ENCODE measurements at regions not wholly inside any gene's neighbourhood (a gene's known extent, or its start where the extent isn't known, plus 50 kb on each side); places are given as distances from the start of the nearest gene placed in this dataset.

DNA sequence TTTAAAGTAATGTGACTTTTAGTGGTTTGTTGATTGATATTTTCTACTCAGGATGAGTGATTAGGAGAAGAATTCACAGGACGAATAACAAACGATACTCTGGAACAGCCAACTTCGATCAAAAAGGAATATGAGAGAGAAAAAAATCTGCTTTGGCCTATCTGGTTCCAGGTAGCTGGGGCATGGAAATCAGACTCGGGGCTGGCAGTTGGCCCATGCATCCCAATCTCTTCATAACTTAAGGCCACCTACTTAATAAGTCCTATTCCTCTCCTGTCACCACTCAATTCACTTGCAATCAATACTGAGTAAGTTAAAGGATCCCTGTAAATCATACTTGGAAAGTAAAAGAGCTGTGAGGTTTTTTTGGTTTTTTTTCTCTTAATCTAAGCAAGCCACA lies 1116.2 kb downstream of the SORCS3 start:
- TF ChIP-seq EZH2 (IDR thresholded peaks at IDR 0.05; ENCODE audit: low read length) = no peak
- TF ChIP-seq, protein P1, sequence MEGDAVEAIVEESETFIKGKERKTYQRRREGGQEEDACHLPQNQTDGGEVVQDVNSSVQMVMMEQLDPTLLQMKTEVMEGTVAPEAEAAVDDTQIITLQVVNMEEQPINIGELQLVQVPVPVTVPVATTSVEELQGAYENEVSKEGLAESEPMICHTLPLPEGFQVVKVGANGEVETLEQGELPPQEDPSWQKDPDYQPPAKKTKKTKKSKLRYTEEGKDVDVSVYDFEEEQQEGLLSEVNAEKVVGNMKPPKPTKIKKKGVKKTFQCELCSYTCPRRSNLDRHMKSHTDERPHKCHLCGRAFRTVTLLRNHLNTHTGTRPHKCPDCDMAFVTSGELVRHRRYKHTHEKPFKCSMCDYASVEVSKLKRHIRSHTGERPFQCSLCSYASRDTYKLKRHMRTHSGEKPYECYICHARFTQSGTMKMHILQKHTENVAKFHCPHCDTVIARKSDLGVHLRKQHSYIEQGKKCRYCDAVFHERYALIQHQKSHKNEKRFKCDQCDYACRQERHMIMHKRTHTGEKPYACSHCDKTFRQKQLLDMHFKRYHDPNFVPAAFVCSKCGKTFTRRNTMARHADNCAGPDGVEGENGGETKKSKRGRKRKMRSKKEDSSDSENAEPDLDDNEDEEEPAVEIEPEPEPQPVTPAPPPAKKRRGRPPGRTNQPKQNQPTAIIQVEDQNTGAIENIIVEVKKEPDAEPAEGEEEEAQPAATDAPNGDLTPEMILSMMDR (optimal IDR thresholded peaks at IDR 0.05 in 1 of 3, IDR thresholded peaks at IDR 0.05 in 1 of 3, conservative IDR thresholded peaks at IDR 0.05 in 1 of 3; ENCODE audit: extremely low read depth in 1 of 3, insufficient read depth in 2 of 3, low read length in 3 of 3) = no peak

Measured in keratinocyte (primary cell).